HG03108 (cell line): ENCODE measurements at regions not wholly inside any gene's neighbourhood (a gene's known extent, or its start where the extent isn't known, plus 50 kb on each side); places are given as distances from the start of the nearest gene placed in this dataset.

Experiments
- ATAC-seq: cut with Tn5 transposase; IDR thresholded peaks from one replicate; pipeline ENCODE4 v1.9.1; 2021; ENCODE audit warnings: moderate library complexity; ENCODE audit not compliant: unreplicated experiment

DNA sequence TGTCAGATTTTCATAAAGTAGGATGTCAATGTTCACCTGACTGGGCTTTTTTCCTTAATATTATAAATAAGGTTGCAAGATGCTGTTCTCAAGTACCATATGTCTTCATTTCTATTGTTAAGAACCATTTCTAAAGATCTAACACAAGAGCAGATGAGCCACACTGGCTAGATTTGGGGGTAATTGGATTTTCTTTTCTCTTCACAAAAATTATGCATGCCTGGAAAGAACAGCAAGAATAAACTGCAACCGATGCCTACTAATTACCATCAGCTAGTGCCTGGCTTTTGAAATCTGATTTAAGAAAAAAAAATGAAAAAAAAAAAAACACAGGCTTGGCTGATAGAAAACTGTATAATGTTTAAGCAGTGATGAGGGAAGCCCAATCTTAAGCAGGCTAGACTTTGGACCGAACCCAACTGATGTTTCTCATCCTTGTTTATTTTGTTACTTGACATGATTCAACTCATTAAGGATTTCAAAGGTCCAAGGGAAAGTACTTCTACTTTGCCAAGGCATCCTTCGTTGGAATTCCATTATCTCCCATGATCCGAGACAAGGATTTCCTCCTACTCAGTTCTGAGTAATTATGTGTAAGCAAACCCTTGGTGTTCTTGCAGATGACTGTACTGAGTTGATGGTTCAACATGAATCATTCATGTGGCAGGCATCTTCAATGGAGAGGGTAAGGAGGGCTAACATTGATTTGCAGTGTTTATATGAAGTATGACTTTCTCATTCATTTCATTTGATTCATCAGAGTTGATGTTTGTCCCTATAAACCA lies 300.5 kb downstream of the SPRY2 start:
- no peak for ATAC-seq

DNA sequence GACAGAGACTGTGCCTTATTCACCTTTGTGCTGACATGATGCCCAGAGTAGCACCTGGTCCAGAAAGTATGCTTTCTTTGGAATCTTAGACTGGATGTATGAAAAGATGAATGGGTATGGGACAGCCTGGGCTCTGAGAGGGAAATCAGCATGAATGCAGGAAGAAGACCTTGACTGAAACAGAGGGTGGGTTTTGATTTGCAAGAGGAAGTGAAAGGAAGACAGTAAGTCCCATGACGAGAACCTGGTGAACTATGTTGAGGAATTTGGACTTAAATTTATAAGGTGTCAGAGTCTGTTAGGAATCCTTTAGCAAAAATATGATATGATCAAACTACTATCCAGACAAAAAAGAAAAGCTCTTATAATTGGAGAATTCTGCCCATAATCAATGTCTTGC lies 301.9 kb downstream of the SPRY2 start:
- ATAC-seq: peak; percentile 58

DNA sequence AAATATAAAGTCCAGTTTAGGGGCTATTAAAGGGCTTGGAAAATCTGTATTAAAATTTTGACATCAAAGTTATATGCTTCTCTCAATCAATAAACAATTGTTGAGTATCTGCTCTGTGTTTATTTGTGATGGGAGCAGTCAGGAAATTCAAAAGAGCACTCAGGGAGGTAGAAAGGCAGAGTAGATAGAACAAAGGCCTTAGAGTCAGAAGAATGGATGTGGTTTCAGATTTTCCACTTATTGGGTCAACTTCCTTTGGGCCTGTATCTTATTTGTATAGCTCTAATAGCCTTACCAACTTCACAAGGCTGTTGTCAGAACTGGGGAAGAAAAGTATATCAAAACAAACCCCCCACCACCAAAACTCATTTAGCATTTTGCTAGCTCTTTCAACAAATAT lies 302.6 kb downstream of the SPRY2 start:
- ATAC-seq: no peak

DNA sequence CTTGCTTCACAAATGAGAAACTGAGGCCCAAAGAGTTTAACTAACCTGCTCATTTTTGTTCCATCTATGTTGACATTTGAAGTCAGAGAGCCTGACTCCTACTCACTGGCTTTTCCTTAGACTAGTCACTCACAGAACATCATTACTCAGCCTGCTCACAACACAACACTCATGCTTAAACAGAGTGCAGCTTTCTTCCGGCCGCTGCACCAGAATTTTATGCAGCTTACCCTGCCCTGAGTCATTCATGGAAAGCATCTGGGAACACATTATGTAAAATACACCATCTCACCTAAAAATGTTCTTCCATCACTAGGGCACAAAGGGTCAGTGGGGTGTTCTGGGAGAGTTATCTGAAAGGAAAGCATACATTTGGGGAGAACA lies 303.4 kb downstream of the SPRY2 start:
- ATAC-seq: no peak

DNA sequence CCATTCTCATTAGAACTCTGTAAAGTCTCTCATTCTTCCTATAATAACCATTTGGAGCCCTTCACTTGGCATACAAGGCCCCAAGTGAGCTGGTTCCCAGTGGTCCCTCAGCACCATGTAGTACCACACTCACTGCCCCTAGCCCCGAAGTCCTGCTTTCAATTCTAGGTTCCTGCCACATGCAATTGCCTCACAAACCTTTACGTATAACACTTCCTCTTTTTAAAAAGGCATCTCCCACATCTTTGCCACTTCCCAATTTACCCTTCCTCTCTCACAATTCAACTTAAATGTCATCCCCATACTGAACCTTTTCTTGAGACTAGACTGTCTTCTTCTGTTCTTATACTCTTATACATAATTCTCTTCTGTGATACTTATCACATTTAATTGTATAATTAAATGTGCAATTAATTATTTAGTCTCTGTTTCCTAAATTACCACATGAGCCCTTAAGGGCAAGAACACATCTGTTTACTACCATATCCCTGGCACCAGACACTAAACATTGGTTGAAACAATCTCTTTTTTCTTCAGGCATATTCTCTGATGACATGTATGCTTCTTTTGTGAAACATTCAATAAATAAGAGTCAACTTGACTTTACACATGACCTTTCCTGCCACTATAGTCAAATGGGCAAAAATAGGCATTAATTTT lies 304.0 kb downstream of the SPRY2 start:
- peak; percentile 57 for ATAC-seq

DNA sequence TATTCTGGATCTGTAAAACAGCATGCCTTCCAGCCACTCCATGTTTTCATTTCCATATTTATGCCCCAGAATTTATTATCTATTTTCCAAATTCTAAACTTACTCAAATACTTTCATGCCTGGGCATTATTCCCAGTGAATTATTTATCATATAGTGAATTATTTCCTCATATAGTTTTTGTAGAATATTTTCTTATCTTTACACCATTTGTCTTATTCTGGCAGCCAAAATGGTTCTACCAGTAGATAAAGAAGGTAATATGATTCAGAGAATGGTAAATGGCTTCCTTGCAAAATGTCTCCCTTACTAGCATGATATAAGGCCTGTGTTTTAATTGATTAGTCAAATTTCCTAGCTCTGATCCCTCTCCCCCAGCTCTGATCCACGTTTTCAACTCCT lies 305.8 kb downstream of the SPRY2 start:
- no peak for ATAC-seq

DNA sequence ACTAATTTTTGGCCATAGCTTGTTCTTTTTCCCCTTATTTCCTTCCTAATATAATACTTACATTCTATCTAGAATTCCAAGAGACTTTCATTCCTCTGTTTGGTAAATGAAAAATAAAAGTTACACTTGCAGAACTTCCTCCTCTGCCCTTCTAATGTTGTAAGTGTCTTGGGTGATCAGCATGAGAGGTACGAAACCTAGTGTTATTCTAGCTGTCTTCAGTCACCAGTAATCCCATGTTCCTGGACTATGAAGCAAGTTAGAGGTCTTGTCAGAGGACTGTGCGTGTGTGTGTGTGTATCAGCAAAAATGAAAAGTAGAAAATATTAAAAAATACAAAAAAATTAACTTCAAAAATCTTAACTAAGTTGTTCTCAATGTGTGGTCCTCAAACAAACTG lies 307.0 kb downstream of the SPRY2 start:
- ATAC-seq: no peak

DNA sequence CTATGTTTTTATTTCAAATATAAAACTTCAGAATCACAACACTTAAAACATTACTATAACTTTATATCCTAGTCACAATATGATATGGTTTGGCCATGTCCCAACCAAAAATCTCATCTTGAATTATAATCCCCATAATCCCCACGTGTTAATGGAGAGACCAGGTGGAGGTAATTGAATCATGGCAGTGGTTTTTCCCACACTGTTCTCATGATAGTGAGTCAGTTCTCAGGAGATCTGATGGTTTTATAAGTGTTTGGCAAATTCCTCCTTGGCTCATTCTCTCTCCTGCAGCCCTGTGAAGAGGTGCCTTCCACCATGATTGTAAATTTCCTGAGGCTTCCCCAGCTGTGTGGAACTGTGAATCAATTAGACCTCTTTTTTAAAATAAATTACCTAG lies 307.6 kb downstream of the SPRY2 start:
- ATAC-seq: no peak

DNA sequence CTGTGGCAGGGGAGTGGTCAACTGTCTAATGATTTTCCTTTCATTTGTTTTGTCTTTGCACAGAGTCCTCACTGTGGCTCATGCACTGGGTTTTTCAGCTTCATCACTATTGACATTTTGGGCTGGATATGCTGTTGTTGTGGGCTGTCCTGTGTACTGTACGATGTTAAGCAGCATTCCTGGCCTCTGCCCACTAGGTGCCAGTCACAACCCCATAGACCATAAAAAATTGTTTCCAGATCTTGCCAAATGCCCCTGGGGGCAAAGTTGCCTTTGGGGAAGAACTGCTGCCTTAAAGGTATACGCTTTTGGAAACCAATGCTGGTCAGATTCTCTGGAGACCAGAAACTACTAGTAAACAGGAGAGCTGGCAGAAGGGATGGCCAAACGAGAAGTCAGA lies 310.4 kb downstream of the SPRY2 start:
- ATAC-seq: no peak

DNA sequence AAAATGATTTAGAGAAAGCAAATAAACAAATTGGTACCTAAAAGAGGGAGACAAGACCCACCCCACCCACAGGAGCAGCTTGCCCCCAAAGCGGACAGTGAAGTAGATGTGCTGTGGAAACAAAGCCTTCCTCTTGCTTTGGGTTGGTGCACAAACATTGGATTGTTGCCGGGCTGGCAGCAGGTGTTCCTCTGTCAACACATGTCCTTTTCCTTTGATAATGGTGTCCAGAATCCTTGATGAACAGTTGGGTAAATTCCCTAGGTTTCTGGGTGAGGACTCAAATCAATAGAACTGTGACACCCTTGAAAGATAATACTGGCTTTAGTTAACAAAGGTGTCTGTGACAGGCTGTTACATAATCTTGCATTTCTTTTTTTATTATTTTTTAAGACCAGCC lies 311.8 kb downstream of the SPRY2 start:
- ATAC-seq: no peak

DNA sequence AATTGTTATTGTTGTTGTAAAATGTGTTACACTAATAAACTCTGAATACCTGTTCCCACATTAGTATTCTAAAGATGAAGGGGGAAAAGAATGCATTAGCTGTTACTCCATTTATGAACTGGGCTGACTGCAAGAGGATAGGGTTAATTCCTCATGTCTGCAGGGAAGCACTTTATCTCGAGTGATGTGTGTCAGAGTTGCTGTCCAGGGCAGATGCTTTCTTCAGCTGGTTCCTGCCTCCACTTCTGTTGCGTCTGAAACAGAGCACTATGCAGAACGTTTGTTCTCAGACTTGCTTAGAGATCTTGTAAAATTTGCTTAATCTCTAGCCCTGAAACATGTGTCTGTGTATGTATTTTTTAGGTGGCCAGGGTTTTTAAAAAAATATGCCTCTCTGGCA lies 318.8 kb downstream of the SPRY2 start:
- no peak for ATAC-seq

DNA sequence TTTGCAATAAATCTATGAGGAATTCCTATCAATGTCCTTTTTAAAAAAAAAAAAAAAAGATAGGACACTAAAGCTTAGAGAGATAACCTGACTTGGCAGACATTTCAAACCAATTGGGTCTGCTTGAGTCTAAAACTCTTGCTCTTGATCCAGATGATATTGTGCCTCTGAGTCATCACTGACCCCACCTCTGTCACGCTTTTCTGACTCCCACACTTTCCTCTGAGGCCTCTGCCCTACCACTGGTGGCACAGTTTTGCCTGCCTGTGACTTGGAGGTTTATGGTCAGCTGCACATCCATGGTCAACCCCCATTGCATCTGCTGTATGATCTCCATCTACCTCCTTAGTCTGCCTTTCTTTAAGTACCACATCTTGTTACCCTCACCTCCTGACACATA lies 328.7 kb downstream of the SPRY2 start:
- no peak for ATAC-seq

DNA sequence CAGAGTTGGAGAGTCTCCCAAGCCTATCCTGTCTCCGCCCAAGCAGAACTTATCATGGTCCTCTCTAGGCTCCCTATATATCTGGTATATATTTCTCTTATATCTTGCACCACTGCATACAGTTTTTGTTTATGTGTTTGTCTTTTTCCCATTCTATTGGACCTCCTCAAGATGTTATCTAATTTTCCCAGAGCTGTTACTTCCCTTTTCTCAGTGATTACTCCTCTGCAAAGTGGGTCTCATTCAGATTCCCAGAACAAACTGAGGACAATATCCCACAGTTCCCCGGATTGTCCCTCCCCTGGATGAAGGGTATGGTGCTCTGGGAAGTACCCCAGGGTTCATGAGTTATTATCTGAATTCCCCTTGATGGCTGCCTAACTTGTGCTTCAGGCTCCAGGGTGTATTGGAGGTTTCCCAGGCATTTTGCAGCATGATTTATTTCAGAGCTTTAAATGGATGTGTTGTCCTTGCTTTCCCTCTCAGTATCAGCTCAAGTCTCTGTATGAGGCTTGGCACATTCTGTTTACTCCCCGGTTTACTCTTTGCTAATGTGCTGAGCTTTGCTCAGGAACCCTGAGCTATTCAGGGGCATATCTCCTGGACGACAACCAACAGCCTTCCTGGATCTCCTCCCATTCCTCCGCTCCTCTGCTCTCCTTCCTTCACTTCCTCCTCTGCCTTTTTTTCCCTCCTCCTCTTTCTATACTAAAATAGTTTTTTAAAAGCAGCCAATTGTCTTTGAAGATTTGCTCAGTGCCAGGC lies 329.3 kb downstream of the SPRY2 start:
- no peak for ATAC-seq

DNA sequence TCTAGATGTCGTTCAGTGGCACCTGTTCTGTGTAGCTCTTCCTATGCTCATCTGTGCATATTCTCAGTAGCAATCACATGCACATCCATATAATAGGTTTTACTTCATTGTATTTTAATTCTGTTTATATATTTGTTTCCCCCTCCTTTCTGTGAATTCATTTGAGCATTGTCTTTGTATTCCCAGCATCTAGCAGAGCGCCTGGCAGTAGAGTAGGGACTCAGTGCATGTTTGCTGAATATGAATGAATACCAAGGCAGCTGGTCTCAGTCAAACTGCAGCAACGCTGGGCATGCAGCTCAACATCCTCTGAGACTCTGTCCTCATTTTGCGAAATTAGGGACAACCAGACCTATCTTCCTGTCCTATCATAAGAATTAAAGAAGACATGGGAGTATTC lies 330.1 kb downstream of the SPRY2 start:
- no peak for ATAC-seq

DNA sequence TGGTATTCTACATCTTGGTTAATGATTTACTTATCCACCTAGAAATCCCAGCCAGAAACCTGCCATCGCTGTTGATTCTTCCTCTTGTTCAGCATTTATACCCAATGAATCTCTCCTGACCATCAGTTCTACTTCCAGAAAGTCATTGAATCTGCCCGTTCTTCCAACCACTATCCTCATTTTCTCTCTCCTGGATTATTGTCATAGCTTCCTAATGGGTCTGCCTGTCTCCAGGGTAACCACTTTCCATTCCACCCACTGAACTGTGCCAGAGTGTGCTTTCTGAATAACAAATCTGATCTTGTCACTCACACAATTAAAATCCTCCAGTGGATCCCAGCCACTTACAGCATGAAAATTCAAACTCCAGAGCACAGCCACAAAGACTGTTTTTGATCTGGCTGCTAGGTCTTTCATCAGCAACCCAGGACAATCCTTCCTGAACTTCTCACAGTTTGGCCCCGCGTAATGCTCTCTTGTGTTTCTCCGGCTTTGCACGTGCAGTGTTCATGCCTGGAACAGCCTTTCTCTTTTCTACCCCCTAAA lies 330.6 kb downstream of the SPRY2 start:
- ATAC-seq: no peak

DNA sequence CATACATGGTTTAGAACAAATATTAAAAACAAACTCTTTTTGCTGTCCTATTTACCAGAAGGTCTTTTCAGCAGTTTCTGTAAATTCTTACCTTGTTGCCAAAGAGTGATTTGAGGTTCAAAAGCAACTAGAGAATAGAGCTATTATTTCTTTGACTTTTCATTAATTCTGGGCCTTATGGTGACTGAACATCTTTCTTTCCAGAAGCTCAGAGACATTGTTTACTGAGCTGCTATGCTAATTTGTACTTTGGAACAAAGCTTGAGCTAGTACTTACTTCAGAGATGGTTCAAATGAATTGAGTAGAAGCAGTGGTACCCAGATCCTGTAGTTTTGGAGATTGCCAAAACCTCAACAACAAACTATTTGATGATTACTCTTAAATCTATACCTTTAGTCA lies 331.2 kb downstream of the SPRY2 start:
- no peak for ATAC-seq

DNA sequence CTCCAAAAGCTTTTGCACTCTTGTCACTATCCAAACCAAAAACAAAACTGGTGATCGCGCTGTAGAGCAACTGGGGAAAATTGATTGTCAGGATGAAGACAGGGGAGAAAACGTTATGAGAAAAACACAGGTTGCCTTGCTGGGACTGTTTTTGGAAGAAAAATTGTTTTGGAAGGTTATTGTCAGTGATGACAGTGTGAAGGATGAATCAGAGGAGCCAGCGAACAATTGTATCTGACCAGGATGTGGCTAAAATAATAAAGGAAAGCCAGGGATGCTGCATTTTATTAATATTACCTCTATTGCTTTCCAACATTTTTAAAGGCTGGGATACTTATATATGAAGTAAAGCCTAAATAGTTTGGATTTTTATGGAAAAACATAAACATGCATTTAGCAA lies 334.0 kb downstream of the SPRY2 start:
- no peak for ATAC-seq

DNA sequence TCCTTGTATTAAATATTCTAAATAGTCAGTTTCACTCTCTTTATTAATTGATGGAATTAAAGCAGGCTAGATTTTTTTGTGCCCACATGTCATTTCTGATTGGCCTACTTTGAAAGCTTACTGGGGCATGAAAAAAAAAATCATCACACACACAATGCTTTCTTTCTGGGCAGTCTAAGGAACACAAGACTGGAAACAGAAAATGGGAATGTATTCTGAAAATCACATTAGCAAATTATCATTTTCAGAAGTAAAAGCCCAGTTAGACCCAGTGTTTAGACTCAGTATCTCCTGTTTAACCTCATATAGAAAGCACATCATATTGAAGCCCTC lies 339.4 kb downstream of the SPRY2 start:
- no peak for ATAC-seq

DNA sequence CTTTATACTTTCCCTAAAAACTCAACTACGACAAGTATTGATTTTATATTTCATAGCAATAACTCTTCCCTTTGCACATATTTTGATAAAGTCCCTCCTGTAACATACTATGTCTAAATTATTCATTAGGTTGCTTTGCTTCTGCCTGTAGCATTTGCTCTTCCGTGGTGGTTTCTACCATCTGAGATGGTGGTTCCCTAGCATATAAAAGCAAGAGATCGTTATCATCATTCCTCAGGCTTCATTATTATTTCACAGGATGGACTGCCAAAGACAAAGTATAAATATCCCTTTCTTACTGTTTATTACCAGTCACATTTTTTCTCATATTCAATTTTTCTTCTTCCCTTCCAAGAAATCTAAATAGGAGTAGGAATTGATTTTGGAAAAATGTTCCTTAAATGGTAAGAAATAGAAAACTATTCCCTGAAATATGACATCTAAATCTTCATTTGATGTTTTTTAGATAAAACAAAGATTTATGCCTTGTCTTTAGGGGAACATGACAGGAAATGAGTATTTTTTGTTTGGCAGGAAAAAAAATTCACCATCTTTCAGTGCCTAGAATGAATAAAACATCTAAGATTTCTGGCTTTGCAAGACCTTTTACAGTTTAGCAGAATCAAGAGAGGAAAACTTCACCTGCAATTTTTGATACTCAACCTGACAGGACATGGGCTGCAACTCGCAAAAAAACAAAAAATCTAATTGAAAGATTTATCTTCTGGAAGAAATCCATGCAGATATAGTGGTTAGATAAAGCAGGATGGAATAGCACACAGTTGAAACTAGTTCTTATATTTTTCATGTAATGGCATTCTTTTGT lies 340.0 kb downstream of the SPRY2 start:
- no peak for ATAC-seq

DNA sequence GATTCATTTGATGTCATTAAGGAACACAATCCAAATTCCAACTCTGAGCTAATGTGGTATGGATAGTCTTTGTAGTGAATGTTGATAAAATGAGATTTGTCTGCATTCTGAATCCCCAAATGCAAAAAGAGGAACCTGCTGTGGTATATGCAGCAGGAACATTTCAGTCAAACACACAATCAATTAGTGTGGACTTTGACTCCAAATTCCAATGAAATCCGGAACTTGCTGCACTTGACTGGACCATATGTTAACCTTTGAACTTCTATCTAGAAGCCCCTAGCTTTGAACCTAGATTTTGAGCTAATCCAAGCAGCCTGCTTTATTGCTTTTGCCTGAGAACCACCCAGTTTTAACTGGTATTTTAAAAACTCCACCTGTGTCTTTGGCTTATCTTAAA lies 341.3 kb downstream of the SPRY2 start:
- no peak for ATAC-seq

DNA sequence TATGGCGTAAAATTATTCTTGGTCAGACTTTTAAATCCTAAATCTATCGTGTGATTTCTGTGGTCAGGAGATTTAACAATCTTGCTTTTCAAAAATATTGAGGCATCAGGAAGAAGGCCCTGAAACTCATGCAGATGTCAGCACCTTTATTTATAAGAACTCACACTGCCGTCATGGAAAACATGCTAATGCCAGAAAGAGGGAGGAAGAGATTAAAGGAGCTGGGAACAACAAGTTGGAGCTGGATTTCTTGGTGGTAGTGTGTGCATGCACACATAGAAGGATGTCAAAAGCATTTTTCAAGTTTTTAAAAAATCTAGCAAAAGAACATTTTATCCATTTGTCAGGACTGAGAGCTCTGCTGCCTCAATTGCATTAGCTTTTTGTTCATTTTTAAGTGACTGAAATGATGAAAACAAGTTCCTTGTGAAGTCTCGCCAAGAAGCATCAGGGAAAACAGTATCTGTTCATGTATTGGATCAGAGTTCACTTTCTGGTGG lies 342.5 kb downstream of the SPRY2 start:
- no peak for ATAC-seq
